ENCODE measurements at regions not wholly inside any gene's neighbourhood (a gene's known extent, or its start where the extent isn't known, plus 50 kb on each side); places are given as distances from the start of the nearest gene placed in this dataset.

GRCh38 chr14:22088614-22089342 lies 415.2 kb upstream of the OR4E1 start:
- no peaks in the 10 kb centered on the region for H3K9me3 ChIP-seq (ENCODE audit: control insufficient read depth, low read length)
- no peak for DNase-seq
- H3K27me3 ChIP-seq (ENCODE audit: control insufficient read depth in 1 of 2, insufficient read depth in 2 of 2, low read length in 1 of 2), result no peaks in the 10 kb centered on the region
- H3K27ac ChIP-seq (ENCODE audit: low read depth in 1 of 2, low read length in 2 of 2), result no peak overlapping the region
- H3K4me1 ChIP-seq (ENCODE audit: control insufficient read depth in 1 of 2, insufficient read depth in 2 of 2, low read length in 2 of 2), result no peaks in the 10 kb centered on the region
- intact Hi-C loops (cut with DNase I), result no loop called here
- peak; percentile 70 for ATAC-seq (ENCODE audit: low FRiP score)
- no peaks in the 10 kb centered on the region for H3K36me3 ChIP-seq (ENCODE audit: control insufficient read depth in 1 of 2, insufficient read depth in 2 of 2, low read length in 1 of 2)
- WGBS, 2 donors, result 12 to 20% methylated on average over 2 of the region's 2 CpGs
- H3K4me3 ChIP-seq (ENCODE audit: low read length in 2 of 2), result no peak overlapping the region

GRCh38 chr14:22086131-22086530 lies 412.5 kb upstream of the OR4E1 start:
- H3K4me1 ChIP-seq (ENCODE audit: control insufficient read depth in 1 of 2, insufficient read depth in 2 of 2, low read length in 2 of 2), result no peaks in the 10 kb centered on the region
- no peaks in the 10 kb centered on the region for H3K27me3 ChIP-seq (ENCODE audit: control insufficient read depth in 1 of 2, insufficient read depth in 2 of 2, low read length in 1 of 2)
- H3K4me3 ChIP-seq (ENCODE audit: low read length in 2 of 2), result no peak overlapping the region
- intact Hi-C loops (cut with DNase I), result no loop called here
- ATAC-seq (ENCODE audit: low FRiP score) (no peak), DNase-seq (no peak)
- 87 to 95% methylated on average over 1 of the region's 1 CpG for WGBS, 2 donors
- H3K9me3 ChIP-seq (ENCODE audit: control insufficient read depth, low read length), result no peaks in the 10 kb centered on the region
- no peaks in the 10 kb centered on the region for H3K36me3 ChIP-seq (ENCODE audit: control insufficient read depth in 1 of 2, insufficient read depth in 2 of 2, low read length in 1 of 2)
- H3K27ac ChIP-seq (ENCODE audit: low read depth in 1 of 2, low read length in 2 of 2), result no peak overlapping the region

- DNase-seq, result no peak
These were observed 411.0 kb upstream of the OR4E1 start for GRCh38 chr14:22084393-22085281.

GRCh38 chr14:22081337-22081736 lies 407.7 kb upstream of the OR4E1 start:
- H3K4me3 ChIP-seq (ENCODE audit: low read length in 2 of 2), result no peak overlapping the region
- DNase-seq (no peak), ATAC-seq (ENCODE audit: low FRiP score) (no peak)
- no peak overlapping the region for H3K27ac ChIP-seq (ENCODE audit: low read depth in 1 of 2, low read length in 2 of 2)
- 26 to 39% methylated on average over 1 of the region's 1 CpG for WGBS, 2 donors
- intact Hi-C loops (cut with DNase I), result no loop called here
- H3K9me3 ChIP-seq (ENCODE audit: control insufficient read depth, low read length), result no peaks in the 10 kb centered on the region
- no peaks in the 10 kb centered on the region for H3K4me1 ChIP-seq (ENCODE audit: control insufficient read depth in 1 of 2, insufficient read depth in 2 of 2, low read length in 2 of 2)
- H3K27me3 ChIP-seq (ENCODE audit: control insufficient read depth in 1 of 2, insufficient read depth in 2 of 2, low read length in 1 of 2), result no peaks in the 10 kb centered on the region
- no peaks in the 10 kb centered on the region for H3K36me3 ChIP-seq (ENCODE audit: control insufficient read depth in 1 of 2, insufficient read depth in 2 of 2, low read length in 1 of 2)

More at GRCh38 chr14:22084393-22085281, 411.0 kb upstream of the OR4E1 start:
- Histone ChIP-seq H3K4me3 (ENCODE audit: low read length in 2 of 2) (no peak overlapping the region), H3K27ac (ENCODE audit: low read depth in 1 of 2, low read length in 2 of 2) (no peak overlapping the region), H3K4me1 (ENCODE audit: control insufficient read depth in 1 of 2, insufficient read depth in 2 of 2, low read length in 2 of 2) (no peaks in the 10 kb centered on the region), H3K9me3 (ENCODE audit: control insufficient read depth, low read length) (no peaks in the 10 kb centered on the region), H3K36me3 (ENCODE audit: control insufficient read depth in 1 of 2, insufficient read depth in 2 of 2, low read length in 1 of 2) (no peaks in the 10 kb centered on the region), H3K27me3 (ENCODE audit: control insufficient read depth in 1 of 2, insufficient read depth in 2 of 2, low read length in 1 of 2) (no peaks in the 10 kb centered on the region)
- WGBS, 2 donors, result 48% methylated on average over 6 of the region's 6 CpGs
- intact Hi-C loops (cut with DNase I), result no loop called here
- ATAC-seq (ENCODE audit: low FRiP score), result no peak

GRCh38 chr14:22079766-22080165 lies 406.1 kb upstream of the OR4E1 start:
- 77 to 91% methylated on average over 1 of the region's 1 CpG for WGBS, 2 donors
- DNase-seq (no peak), ATAC-seq (ENCODE audit: low FRiP score) (no peak)
- Histone ChIP-seq H3K27me3 (ENCODE audit: control insufficient read depth in 1 of 2, insufficient read depth in 2 of 2, low read length in 1 of 2) (no peaks in the 10 kb centered on the region), H3K4me1 (ENCODE audit: control insufficient read depth in 1 of 2, insufficient read depth in 2 of 2, low read length in 2 of 2) (no peaks in the 10 kb centered on the region), H3K4me3 (ENCODE audit: low read length in 2 of 2) (no peak overlapping the region), H3K27ac (ENCODE audit: low read depth in 1 of 2, low read length in 2 of 2) (no peak overlapping the region), H3K9me3 (ENCODE audit: control insufficient read depth, low read length) (no peaks in the 10 kb centered on the region), H3K36me3 (ENCODE audit: control insufficient read depth in 1 of 2, insufficient read depth in 2 of 2, low read length in 1 of 2) (no peaks in the 10 kb centered on the region)
- intact Hi-C loops (cut with DNase I), result no loop called here

DNA sequence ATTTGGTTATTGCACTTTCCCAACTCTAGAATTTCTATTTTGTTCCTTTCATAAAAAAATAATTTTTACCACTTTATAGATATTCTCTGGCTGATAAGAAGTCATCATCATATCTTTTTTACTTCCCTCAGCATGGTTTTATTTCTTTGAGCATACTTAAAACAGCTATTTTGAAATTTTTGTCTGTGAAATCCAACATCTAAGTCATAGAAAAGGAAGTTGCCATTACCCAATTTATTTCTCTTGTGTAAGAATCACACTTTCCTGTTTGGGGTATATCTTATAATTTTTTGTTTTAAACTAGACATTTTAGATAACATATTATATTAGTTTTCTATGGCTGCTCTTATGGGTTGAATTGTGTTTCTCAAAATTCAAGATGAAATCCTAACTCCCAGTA lies 400.2 kb upstream of the OR4E1 start:
- Histone ChIP-seq H3K36me3 (ENCODE audit: control insufficient read depth in 1 of 2, insufficient read depth in 2 of 2, low read length in 1 of 2) (no peaks in the 10 kb centered on the region), H3K27ac (ENCODE audit: low read depth in 1 of 2, low read length in 2 of 2) (no peak overlapping the region), H3K9me3 (ENCODE audit: control insufficient read depth, low read length) (no peaks in the 10 kb centered on the region), H3K4me1 (ENCODE audit: control insufficient read depth in 1 of 2, insufficient read depth in 2 of 2, low read length in 2 of 2) (no peaks in the 10 kb centered on the region), H3K4me3 (ENCODE audit: low read length in 2 of 2) (no peak overlapping the region), H3K27me3 (ENCODE audit: control insufficient read depth in 1 of 2, insufficient read depth in 2 of 2, low read length in 1 of 2) (no peaks in the 10 kb centered on the region)
- ATAC-seq (ENCODE audit: low FRiP score) (no peak), DNase-seq (no peak)
- intact Hi-C loops (cut with DNase I), result no loop called here

DNA sequence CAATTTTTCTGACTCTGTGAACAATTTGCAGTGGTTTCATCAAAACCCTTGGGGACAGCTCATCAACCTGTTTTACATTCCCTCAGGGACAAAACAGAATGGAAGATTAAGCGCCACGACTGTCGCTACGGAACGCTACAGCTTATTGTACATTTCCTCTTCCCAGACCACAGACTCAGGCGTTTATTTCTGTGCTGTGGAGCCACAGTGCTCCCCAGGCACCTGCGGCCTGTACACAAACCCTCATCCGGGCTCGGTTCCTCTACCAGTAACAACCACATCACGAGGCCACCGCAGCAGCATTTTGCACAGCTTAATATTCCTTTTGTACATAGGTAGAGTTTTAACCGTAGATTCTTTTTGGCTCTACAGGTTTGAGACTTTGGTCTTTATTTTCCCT lies 397.4 kb upstream of the OR4E1 start:
- no peak for DNase-seq
- Histone ChIP-seq H3K27ac (ENCODE audit: low read depth in 1 of 2, low read length in 2 of 2) (no peak overlapping the region), H3K4me3 (ENCODE audit: low read length in 2 of 2) (no peak overlapping the region), H3K27me3 (ENCODE audit: control insufficient read depth in 1 of 2, insufficient read depth in 2 of 2, low read length in 1 of 2) (no peaks in the 10 kb centered on the region), H3K36me3 (ENCODE audit: control insufficient read depth in 1 of 2, insufficient read depth in 2 of 2, low read length in 1 of 2) (no peaks in the 10 kb centered on the region), H3K4me1 (ENCODE audit: control insufficient read depth in 1 of 2, insufficient read depth in 2 of 2, low read length in 2 of 2) (no peaks in the 10 kb centered on the region), H3K9me3 (ENCODE audit: control insufficient read depth, low read length) (no peaks in the 10 kb centered on the region)
- 79 to 80% methylated on average over 12 of the region's 12 CpGs for WGBS, 2 donors
- intact Hi-C loops (cut with DNase I), result no loop called here
- no peak for ATAC-seq (ENCODE audit: low FRiP score)

DNA sequence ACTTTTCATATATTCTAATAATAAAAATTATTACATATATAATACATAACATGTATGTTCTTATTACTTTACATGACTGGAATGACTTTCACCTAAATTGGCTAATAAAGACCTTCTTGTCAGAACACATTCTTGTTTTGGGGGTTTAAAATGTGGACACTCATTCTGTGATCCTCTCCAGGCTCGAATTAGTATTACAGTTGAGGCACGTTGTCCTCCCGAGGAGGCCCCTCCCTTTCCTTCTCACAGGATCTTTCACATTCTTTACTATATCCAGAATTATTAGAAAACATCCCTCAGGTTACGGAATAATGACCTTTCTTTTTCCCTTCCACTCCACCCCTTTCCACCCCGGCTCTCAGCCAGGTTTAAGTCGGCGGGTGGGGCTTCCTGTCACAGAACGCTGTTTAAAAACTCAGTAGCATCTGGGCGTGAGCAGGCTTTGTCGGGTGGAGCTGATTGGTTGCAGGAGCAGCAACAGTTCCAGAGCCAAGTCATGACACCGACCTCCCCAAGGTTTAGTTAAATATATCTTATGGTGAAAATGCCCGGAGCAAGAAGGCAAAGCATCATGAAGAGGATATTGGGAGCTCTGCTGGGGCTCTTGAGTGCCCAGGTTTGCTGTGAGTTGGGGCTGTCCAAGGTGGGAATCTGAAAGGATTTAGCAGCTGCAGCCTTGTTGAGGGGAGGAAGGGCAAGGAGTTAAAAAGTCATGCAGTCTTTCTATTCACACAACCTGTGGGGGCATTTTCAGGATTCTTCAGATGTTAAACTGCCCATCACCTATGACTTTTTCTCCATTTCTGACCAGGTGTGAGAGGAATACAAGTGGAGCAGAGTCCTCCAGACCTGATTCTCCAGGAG lies 396.7 kb upstream of the OR4E1 start:
- Histone ChIP-seq H3K36me3 (ENCODE audit: control insufficient read depth in 1 of 2, insufficient read depth in 2 of 2, low read length in 1 of 2) (no peaks in the 10 kb centered on the region), H3K27ac (ENCODE audit: low read depth in 1 of 2, low read length in 2 of 2) (no peak overlapping the region), H3K4me1 (ENCODE audit: control insufficient read depth in 1 of 2, insufficient read depth in 2 of 2, low read length in 2 of 2) (no peaks in the 10 kb centered on the region), H3K27me3 (ENCODE audit: control insufficient read depth in 1 of 2, insufficient read depth in 2 of 2, low read length in 1 of 2) (no peaks in the 10 kb centered on the region), H3K4me3 (ENCODE audit: low read length in 2 of 2) (no peak overlapping the region), H3K9me3 (ENCODE audit: control insufficient read depth, low read length) (no peaks in the 10 kb centered on the region)
- DNase-seq (no peak), ATAC-seq (ENCODE audit: low FRiP score) (no peak)
- intact Hi-C loops (cut with DNase I), result no loop called here
- 5 to 11% methylated on average over 12 of the region's 12 CpGs for WGBS, 2 donors

Data from aorta (tissue), 5 donors.